A673 (cell line): ENCODE measurements at regions not wholly inside any gene's neighbourhood (a gene's known extent, or its start where the extent isn't known, plus 50 kb on each side); places are given as distances from the start of the nearest gene placed in this dataset.

Experiments
- CTCF ChIP-seq: fragments of 300-800, 200-600 bp; sonication (generic); conservative IDR thresholded peaks from 2 replicates; pipeline ENCODE4 v1.5.1; 2017; ENCODE audit warnings: low read depth, mild to moderate bottlenecking, antibody characterized with exemption, low read length, moderate library complexity, mixed read lengths
- EZH2 ChIP-seq: fragments of 200-600 bp; sonication (generic); IDR thresholded peaks from 2 replicates; pipeline ENCODE4 v1.6.1; 2017; ENCODE audit warnings: borderline replicate concordance, low read depth, mild to moderate bottlenecking, mixed read lengths, antibody characterized with exemption, low read length; ENCODE audit not compliant: poor library complexity, severe bottlenecking

- TF ChIP-seq CTCF (no peak), EZH2 (no peak)
These were observed 320.4 kb upstream of the PDE3A start for GRCh38 chr12:20047901-20048300.
